Amniotic epithelial cell (primary cell): ENCODE measurements at regions not wholly inside any gene's neighbourhood (a gene's known extent, or its start where the extent isn't known, plus 50 kb on each side); places are given as distances from the start of the nearest gene placed in this dataset.
"Not testable (repeated sequence)": the region's sequence is repeated elsewhere in the genome, so short reads cannot be mapped to it uniquely, and the experiment has no call there.

Experiments used
- DNase-seq: peaks from one replicate; pipeline ENCODE4 v3.0.0-alpha.2; 2010; ENCODE audit warnings: low read depth

GRCh38 chr5:171542525-171543140, 123.2 kb downstream of the FGF18 start:
- DNase-seq = no peak

- no peak for DNase-seq
Measured at GRCh38 chr5:171543148-171543815, 123.8 kb downstream of the FGF18 start.

GRCh38 chr5:171544913-171545765, 125.7 kb downstream of the FGF18 start:
- DNase-seq = no peak

GRCh38 chr5:171549274-171549673, 129.8 kb downstream of the FGF18 start:
- DNase-seq = no peak

- DNase-seq = not testable (repeated sequence)
Measured at GRCh38 chr5:171553817-171554216, 134.4 kb downstream of the FGF18 start.

- DNase-seq = no peak
Measured at GRCh38 chr5:171555160-171555559, 135.7 kb downstream of the FGF18 start.

- peak; percentile 40 for DNase-seq
Measured at GRCh38 chr5:171562822-171563221, 143.4 kb downstream of the FGF18 start.

- no peak for DNase-seq
Measured at GRCh38 chr5:171568389-171568788, 148.9 kb downstream of the FGF18 start.

- no peak for DNase-seq
Measured at GRCh38 chr5:171569065-171569712, 149.7 kb downstream of the FGF18 start.

- DNase-seq = no peak
Measured at GRCh38 chr5:171570244-171570825, 150.9 kb downstream of the FGF18 start.

GRCh38 chr5:171571663-171572062, 152.2 kb downstream of the FGF18 start:
- peak; percentile 84 for DNase-seq

- no peak for DNase-seq
Measured at GRCh38 chr5:171573021-171573420, 153.6 kb downstream of the FGF18 start.

- no peak for DNase-seq
Measured at GRCh38 chr5:171573451-171574225, 154.2 kb downstream of the FGF18 start.

GRCh38 chr5:171574376-171574775, 154.9 kb downstream of the FGF18 start:
- no peak for DNase-seq

GRCh38 chr5:171575386-171575785, 155.9 kb downstream of the FGF18 start:
- DNase-seq = no peak

GRCh38 chr5:171575808-171576207, 156.4 kb downstream of the FGF18 start:
- DNase-seq = no peak

- no peak for DNase-seq
Measured at GRCh38 chr5:171577042-171577758, 157.8 kb downstream of the FGF18 start.

GRCh38 chr5:171578049-171578828, 158.8 kb downstream of the FGF18 start:
- no peak for DNase-seq

- DNase-seq = no peak
Measured at GRCh38 chr5:171578829-171579491, 159.5 kb downstream of the FGF18 start.
